Thyroid gland (tissue), 4 donors: ENCODE measurements at regions not wholly inside any gene's neighbourhood (a gene's known extent, or its start where the extent isn't known, plus 50 kb on each side); places are given as distances from the start of the nearest gene placed in this dataset.

ENCODE experiments used
- CTCF ChIP-seq, 6 experiments: fragments of 200-600 bp in 3 of 6; fragments of 450-650 bp in 3 of 6; sonication (generic) in 3 of 6; IDR thresholded peaks; one replicate each; pipeline ENCODE4 v1.5.1; 2016 to 2019; ENCODE audit warnings: antibody characterized with exemption in 6 of 6, mild to moderate bottlenecking in 2 of 6, inconsistent platforms in 1 of 6, moderate library complexity in 1 of 6
- POLR2A ChIP-seq, 2 donors: fragments of 450-650 bp; IDR thresholded peaks; one replicate each; pipeline ENCODE4 v1.6.1; 2017; ENCODE audit warnings: antibody characterized with exemption in 2 of 2, mild to moderate bottlenecking in 2 of 2, moderate library complexity in 1 of 2

GRCh38 chr4:20443015-20443805 is 191.5 kb downstream of the SLIT2 start:
- TF ChIP-seq CTCF (IDR thresholded peaks at IDR 0.05) (no peak), POLR2A (IDR thresholded peaks at IDR 0.05) (no peak)
